ENCODE measurements at regions not wholly inside any gene's neighbourhood (a gene's known extent, or its start where the extent isn't known, plus 50 kb on each side); places are given as distances from the start of the nearest gene placed in this dataset.

DNA sequence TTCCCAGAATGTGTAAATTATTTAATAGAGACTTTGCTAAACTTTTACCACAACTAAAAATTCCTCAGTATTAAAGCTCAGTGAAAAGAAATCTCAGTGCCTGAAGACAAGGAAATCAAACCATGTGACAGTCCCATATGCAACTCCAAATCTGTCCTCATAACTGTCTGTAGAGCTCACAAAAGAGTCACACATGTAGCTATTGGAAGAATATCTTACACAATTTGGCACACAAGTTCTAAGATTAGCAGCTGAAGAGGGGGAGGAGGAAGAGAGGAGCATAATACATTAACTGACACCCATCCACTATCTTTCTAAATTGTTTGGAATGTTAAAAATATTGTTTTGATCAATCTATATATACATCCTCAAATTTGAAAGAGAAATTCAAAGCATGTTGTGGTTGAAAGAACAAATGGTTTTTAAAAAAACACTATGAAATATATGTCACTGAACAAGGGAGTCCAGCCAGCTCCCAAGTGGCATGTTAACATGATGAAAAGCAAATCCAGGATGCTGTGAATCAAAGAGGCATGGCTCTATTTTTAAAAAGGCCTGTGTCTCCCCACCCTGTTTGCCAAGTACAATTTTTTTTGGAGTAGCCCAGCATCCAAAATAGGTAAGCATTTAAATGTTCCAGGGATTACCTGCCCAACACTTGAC is 126.3 kb upstream of the NANOGP8 start:
- Histone ChIP-seq H3K36me3 (no peaks in the 10 kb centered on the region), H3K4me3 (no peak overlapping the region), H3K9me3 (no peaks in the 10 kb centered on the region), H3K27ac (no peak overlapping the region), H3K4me1 (no peaks in the 10 kb centered on the region), H3K27me3 (no peaks in the 10 kb centered on the region)
- DNase-seq = no peak
- intact Hi-C loops (cut with DNase I; ENCODE audit: low total_unique reads) = no loop called here
- TF ChIP-seq, protein P1, sequence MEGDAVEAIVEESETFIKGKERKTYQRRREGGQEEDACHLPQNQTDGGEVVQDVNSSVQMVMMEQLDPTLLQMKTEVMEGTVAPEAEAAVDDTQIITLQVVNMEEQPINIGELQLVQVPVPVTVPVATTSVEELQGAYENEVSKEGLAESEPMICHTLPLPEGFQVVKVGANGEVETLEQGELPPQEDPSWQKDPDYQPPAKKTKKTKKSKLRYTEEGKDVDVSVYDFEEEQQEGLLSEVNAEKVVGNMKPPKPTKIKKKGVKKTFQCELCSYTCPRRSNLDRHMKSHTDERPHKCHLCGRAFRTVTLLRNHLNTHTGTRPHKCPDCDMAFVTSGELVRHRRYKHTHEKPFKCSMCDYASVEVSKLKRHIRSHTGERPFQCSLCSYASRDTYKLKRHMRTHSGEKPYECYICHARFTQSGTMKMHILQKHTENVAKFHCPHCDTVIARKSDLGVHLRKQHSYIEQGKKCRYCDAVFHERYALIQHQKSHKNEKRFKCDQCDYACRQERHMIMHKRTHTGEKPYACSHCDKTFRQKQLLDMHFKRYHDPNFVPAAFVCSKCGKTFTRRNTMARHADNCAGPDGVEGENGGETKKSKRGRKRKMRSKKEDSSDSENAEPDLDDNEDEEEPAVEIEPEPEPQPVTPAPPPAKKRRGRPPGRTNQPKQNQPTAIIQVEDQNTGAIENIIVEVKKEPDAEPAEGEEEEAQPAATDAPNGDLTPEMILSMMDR (IDR thresholded peaks at IDR 0.05) = no peak
- no peak for TF ChIP-seq POLR2A (IDR thresholded peaks at IDR 0.05)

DNA sequence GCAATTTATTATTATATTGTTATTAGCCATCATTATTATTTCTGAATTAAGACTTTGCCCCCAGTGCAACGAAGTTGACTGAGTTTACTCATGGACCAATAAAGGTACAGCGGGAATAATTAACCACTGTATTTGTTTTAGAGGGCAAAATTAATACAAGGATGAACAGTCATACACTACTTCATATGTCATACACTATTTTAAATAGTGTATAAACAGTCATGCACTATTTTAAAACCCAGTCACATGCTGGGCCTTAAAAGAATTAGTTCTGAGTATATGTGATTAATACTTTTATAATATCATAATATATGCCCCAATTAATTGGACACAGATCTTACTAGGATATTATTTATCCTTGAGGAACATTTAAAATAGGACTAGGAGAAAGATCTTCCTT is 125.3 kb upstream of the NANOGP8 start:
- no peaks in the 10 kb centered on the region for H3K36me3 ChIP-seq
- no peak for TF ChIP-seq POLR2A (IDR thresholded peaks at IDR 0.05)
- TF ChIP-seq, protein P1 (IDR thresholded peaks at IDR 0.05) = no peak
- no peaks in the 10 kb centered on the region for H3K4me1 ChIP-seq
- no peak overlapping the region for H3K4me3 ChIP-seq
- no peak overlapping the region for H3K27ac ChIP-seq
- no peaks in the 10 kb centered on the region for H3K9me3 ChIP-seq
- DNase-seq = no peak
- no peaks in the 10 kb centered on the region for H3K27me3 ChIP-seq
- intact Hi-C loops (cut with DNase I; ENCODE audit: low total_unique reads) = no loop called here

GRCh38 chr15:35209838-35210237 is 124.7 kb upstream of the NANOGP8 start:
- no peak for DNase-seq
- no peaks in the 10 kb centered on the region for H3K36me3 ChIP-seq
- intact Hi-C loops (cut with DNase I; ENCODE audit: low total_unique reads) = no loop called here
- no peak overlapping the region for H3K4me3 ChIP-seq
- H3K9me3 ChIP-seq = no peaks in the 10 kb centered on the region
- TF ChIP-seq, protein P1 (IDR thresholded peaks at IDR 0.05) = no peak
- TF ChIP-seq POLR2A (IDR thresholded peaks at IDR 0.05) = no peak
- H3K4me1 ChIP-seq = no peaks in the 10 kb centered on the region
- no peaks in the 10 kb centered on the region for H3K27me3 ChIP-seq
- no peak overlapping the region for H3K27ac ChIP-seq

GRCh38 chr15:35208353-35208752 is 123.3 kb upstream of the NANOGP8 start:
- no peaks in the 10 kb centered on the region for H3K27me3 ChIP-seq
- no peak overlapping the region for H3K4me3 ChIP-seq
- intact Hi-C loops (cut with DNase I; ENCODE audit: low total_unique reads) = no loop called here
- H3K27ac ChIP-seq = no peak overlapping the region
- no peak for TF ChIP-seq POLR2A (IDR thresholded peaks at IDR 0.05)
- TF ChIP-seq, protein P1 (IDR thresholded peaks at IDR 0.05) = no peak
- no peaks in the 10 kb centered on the region for H3K36me3 ChIP-seq
- H3K4me1 ChIP-seq = no peaks in the 10 kb centered on the region
- no peaks in the 10 kb centered on the region for H3K9me3 ChIP-seq
- no peak for DNase-seq

DNA sequence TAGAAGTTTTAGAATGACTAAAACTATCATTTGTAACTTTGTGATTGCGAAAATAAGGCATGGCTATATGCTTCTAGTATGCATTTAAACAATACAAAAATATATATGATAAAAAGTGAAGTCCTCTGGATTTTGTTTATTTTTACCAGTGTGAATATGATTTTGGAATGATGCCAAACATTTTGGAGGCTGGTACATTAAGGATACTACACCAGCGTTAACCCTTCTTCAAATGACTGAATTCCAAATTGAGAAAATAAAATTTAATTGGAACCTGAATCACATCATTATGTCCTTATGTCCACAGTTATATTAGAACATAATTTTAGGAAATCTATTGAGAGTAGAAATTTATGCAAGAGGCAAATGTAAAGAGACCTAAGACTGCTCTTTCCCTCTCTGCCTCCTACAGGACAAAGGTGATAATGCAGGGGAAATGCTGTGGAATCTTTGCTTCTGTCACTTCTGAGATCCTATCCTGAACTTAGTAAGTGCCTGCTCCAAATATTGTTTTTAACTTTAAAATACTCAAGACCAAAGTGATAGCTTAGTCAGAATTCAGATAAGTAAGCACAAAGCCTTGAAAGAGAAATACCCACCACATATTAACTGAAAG is 121.1 kb upstream of the NANOGP8 start:
- H3K27me3 ChIP-seq = no peaks in the 10 kb centered on the region
- TF ChIP-seq, protein P1 (IDR thresholded peaks at IDR 0.05) = no peak
- TF ChIP-seq POLR2A (IDR thresholded peaks at IDR 0.05) = no peak
- no peaks in the 10 kb centered on the region for H3K4me1 ChIP-seq
- no peak overlapping the region for H3K4me3 ChIP-seq
- H3K9me3 ChIP-seq = no peaks in the 10 kb centered on the region
- H3K27ac ChIP-seq = no peak overlapping the region
- intact Hi-C loops (cut with DNase I; ENCODE audit: low total_unique reads) = no loop called here
- no peak for DNase-seq
- no peaks in the 10 kb centered on the region for H3K36me3 ChIP-seq
